Parathyroid adenoma (tissue), 2 donors: ENCODE measurements at regions not wholly inside any gene's neighbourhood (a gene's known extent, or its start where the extent isn't known, plus 50 kb on each side); places are given as distances from the start of the nearest gene placed in this dataset.
"Not testable (repeated sequence)": the region's sequence is repeated elsewhere in the genome, so short reads cannot be mapped to it uniquely, and the experiment has no call there.

Experiments used
- H2AFZ ChIP-seq: fragments of 300-600 bp; sonication (generic); one replicate; pipeline ENCODE4 v1.7.0; 2017; ENCODE audit warnings: antibody characterized with exemption, mild to moderate bottlenecking
- H3K27ac ChIP-seq: fragments of 300-600 bp; sonication (generic); one replicate; pipeline ENCODE4 v1.7.0; 2017
- H3K27me3 ChIP-seq: fragments of 300-600 bp; sonication (generic); one replicate; pipeline ENCODE4 v1.7.0; 2017; ENCODE audit warnings: low read length; ENCODE audit not compliant: control insufficient read depth, insufficient read depth
- H3K36me3 ChIP-seq: fragments of 300-600 bp; sonication (generic); one replicate; pipeline ENCODE4 v1.7.0; 2017; ENCODE audit warnings: low read length; ENCODE audit not compliant: control insufficient read depth, insufficient read depth
- H3K4me1 ChIP-seq: fragments of 300-600 bp; sonication (generic); one replicate; pipeline ENCODE4 v1.7.0; 2017; ENCODE audit warnings: control low read depth
- H3K4me2 ChIP-seq: fragments of 300-600 bp; sonication (generic); one replicate; pipeline ENCODE4 v1.7.0; 2017; ENCODE audit warnings: low read length
- H3K4me3 ChIP-seq: fragments of 300-600 bp; sonication (generic); one replicate; pipeline ENCODE4 v1.7.0; 2017; ENCODE audit warnings: low read depth, low read length
- H3K79me2 ChIP-seq: fragments of 300-600 bp; sonication (generic); one replicate; pipeline ENCODE4 v1.7.0; 2017; ENCODE audit warnings: control low read depth
- H3K9ac ChIP-seq: fragments of 300-600 bp; sonication (generic); one replicate; pipeline ENCODE4 v1.7.0; 2017; ENCODE audit warnings: mild to moderate bottlenecking
- H3K9me3 ChIP-seq: fragments of 300-600 bp; sonication (generic); one replicate; pipeline ENCODE4 v1.7.0; 2017; ENCODE audit warnings: low read length; ENCODE audit not compliant: control insufficient read depth
- TF ChIP-seq, protein P1 (sequence below): fragments of 300-600 bp; sonication (generic); IDR thresholded peaks from one replicate; pipeline ENCODE4 v1.7.0; 2017; ENCODE audit warnings: antibody characterized with exemption, mild to moderate bottlenecking
- donor health status: primary hyperparathyroidism.

DNA sequence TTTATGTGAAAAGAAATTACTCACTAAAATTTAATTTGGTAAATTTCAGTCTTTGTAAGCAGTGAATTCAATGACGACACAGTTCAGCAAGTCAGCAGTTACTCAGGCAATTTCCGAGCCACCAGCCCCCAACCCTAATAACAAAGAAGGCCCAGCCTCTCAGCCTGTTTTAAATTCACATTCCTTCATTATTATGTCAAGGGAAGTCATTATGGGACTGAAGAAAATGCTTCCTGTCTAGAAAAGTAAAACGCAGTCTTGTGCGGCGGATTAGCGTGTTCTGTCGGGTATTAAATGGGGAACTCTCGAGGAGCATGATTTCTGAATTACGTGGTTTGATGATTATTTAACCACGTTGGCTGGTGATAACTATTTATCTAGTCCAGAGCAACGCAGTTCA lies 177.6 kb downstream of the AIPL1 start:
- Histone ChIP-seq H3K4me1 (no peaks in the 10 kb centered on the region), H3K9me3 (no peaks in the 10 kb centered on the region), H3K4me2 (no peak overlapping the region), H3K9ac (no peak overlapping the region), H3K27me3 (no peaks in the 10 kb centered on the region), H3K79me2 (no peaks in the 10 kb centered on the region), H3K27ac (no peak overlapping the region), H3K4me3 (no peak overlapping the region), H3K36me3 (no peaks in the 10 kb centered on the region), H2AFZ (no peak overlapping the region)
- TF ChIP-seq, protein P1, sequence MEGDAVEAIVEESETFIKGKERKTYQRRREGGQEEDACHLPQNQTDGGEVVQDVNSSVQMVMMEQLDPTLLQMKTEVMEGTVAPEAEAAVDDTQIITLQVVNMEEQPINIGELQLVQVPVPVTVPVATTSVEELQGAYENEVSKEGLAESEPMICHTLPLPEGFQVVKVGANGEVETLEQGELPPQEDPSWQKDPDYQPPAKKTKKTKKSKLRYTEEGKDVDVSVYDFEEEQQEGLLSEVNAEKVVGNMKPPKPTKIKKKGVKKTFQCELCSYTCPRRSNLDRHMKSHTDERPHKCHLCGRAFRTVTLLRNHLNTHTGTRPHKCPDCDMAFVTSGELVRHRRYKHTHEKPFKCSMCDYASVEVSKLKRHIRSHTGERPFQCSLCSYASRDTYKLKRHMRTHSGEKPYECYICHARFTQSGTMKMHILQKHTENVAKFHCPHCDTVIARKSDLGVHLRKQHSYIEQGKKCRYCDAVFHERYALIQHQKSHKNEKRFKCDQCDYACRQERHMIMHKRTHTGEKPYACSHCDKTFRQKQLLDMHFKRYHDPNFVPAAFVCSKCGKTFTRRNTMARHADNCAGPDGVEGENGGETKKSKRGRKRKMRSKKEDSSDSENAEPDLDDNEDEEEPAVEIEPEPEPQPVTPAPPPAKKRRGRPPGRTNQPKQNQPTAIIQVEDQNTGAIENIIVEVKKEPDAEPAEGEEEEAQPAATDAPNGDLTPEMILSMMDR: no peak

DNA sequence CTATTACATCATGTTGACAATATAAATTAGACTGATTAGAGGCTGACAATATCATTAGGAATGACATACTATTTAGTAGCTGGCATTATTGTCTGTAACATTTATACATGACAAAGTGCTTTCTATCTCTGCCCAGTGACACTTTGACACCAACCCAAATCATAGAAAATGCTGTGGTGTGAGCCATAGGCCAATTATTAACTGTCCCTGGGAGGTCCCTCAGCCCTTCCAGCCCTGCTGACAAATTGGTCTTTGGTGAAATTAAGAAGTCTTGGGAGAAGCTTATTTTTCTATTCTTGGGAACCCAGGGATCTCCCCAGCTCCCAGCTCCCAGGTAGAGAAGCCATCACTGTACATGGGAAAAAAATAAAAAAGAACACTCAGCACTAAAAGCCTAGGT lies 179.6 kb downstream of the AIPL1 start:
- Histone ChIP-seq H3K27me3 (no peaks in the 10 kb centered on the region), H3K4me1 (no peaks in the 10 kb centered on the region), H3K4me2 (no peak overlapping the region), H3K36me3 (no peaks in the 10 kb centered on the region), H2AFZ (no peak overlapping the region), H3K4me3 (no peak overlapping the region), H3K27ac (no peak overlapping the region), H3K9me3 (no peaks in the 10 kb centered on the region), H3K9ac (no peak overlapping the region), H3K79me2 (no peaks in the 10 kb centered on the region)
- TF ChIP-seq, protein P1: no peak

DNA sequence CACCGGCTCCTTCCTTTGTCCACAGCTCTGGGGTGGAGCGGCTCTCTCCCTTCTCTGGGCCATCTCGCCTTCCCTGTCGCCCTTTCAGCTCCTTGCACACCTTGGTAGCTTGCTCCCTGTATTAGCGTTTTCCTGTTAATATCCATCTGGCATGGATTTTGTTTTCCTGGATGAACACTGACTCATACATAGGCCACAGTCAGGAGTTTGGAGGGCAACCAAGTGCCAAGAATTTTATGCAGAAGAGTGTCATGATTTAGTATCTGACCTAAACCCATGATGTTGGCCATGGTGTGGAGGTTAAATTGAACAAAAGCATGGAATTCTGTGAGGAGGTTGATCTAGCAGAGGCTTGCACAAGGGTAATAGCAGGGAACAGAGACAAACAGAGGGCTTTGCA lies 180.9 kb downstream of the AIPL1 start:
- no peaks in the 10 kb centered on the region for H3K36me3 ChIP-seq
- no peak overlapping the region for H3K4me3 ChIP-seq
- H3K27me3 ChIP-seq: no peaks in the 10 kb centered on the region
- H3K9me3 ChIP-seq: no peaks in the 10 kb centered on the region
- TF ChIP-seq, protein P1: no peak
- H3K79me2 ChIP-seq: no peaks in the 10 kb centered on the region
- no peak overlapping the region for H2AFZ ChIP-seq
- H3K4me1 ChIP-seq: no peaks in the 10 kb centered on the region
- H3K4me2 ChIP-seq: no peak overlapping the region
- H3K27ac ChIP-seq: no peak overlapping the region
- no peak overlapping the region for H3K9ac ChIP-seq

DNA sequence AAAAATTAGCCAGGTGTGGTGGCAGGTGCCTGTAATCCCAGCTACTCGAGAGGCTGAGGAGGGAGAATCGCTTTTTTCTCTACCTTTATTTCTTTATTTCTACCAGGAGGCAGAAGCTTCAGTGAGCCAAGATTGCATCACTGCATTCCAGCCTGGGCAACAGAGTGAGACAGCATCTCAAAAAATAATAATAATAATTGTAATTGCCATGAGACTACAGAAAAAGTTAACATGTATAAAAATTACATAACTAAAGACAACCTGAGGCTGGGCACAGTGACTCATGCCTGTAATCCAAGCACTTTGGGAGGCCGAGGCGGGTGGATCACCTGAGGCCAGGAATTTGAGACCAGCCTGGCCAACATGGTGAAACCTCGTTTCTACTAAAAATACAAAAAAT lies 181.5 kb downstream of the WSCD1 start:
- H3K4me1 ChIP-seq, H3K9ac ChIP-seq, H3K27ac ChIP-seq, H3K4me3 ChIP-seq, H2AFZ ChIP-seq, H3K79me2 ChIP-seq, H3K9me3 ChIP-seq, H3K27me3 ChIP-seq, H3K36me3 ChIP-seq, H3K4me2 ChIP-seq: not testable (repeated sequence)

GRCh38 chr17:6249732-6250131 lies 179.6 kb downstream of the WSCD1 start:
- H3K4me1 ChIP-seq: no peaks in the 10 kb centered on the region
- H2AFZ ChIP-seq: no peak overlapping the region
- H3K4me2 ChIP-seq: no peak overlapping the region
- no peak overlapping the region for H3K27ac ChIP-seq
- no peaks in the 10 kb centered on the region for H3K27me3 ChIP-seq
- no peaks in the 10 kb centered on the region for H3K36me3 ChIP-seq
- H3K9ac ChIP-seq: no peak overlapping the region
- no peak overlapping the region for H3K4me3 ChIP-seq
- no peaks in the 10 kb centered on the region for H3K79me2 ChIP-seq
- TF ChIP-seq, protein P1: no peak
- no peaks in the 10 kb centered on the region for H3K9me3 ChIP-seq
